Stimulated activated CD4-positive, alpha-beta T cell treated with anti-CD3 and anti-CD28 coated beads, TNF-alpha, amount 100 ng/mL, for 4 hours (primary cell): ENCODE measurements at regions not wholly inside any gene's neighbourhood (a gene's known extent, or its start where the extent isn't known, plus 50 kb on each side); places are given as distances from the start of the nearest gene placed in this dataset.
"Not testable (repeated sequence)": the region's sequence is repeated elsewhere in the genome, so short reads cannot be mapped to it uniquely, and the experiment has no call there.

ENCODE experiments used
- DNase-seq, 3 experiments: peaks; one replicate each; pipeline ENCODE4 v3.0.0-alpha.2; 2020; ENCODE audit warnings: low read depth in 3 of 3

- DNase-seq = no peak
These were observed 940.7 kb downstream of the CDH18 start for GRCh38 chr5:19047277-19047676.

- no peak for DNase-seq
These were observed 939.3 kb downstream of the CDH18 start for GRCh38 chr5:19048726-19049125.

- no peak for DNase-seq
These were observed 929.8 kb downstream of the CDH18 start for GRCh38 chr5:19058216-19058615.

GRCh38 chr5:19064094-19064493 lies 923.9 kb downstream of the CDH18 start:
- no peak for DNase-seq

- no peak for DNase-seq
These were observed 920.3 kb downstream of the CDH18 start for GRCh38 chr5:19067741-19068140.

GRCh38 chr5:19098434-19098833 lies 889.6 kb downstream of the CDH18 start:
- no peak for DNase-seq

GRCh38 chr5:19099195-19099594 lies 888.8 kb downstream of the CDH18 start:
- DNase-seq = no peak

- no peak for DNase-seq
These were observed 883.1 kb downstream of the CDH18 start for GRCh38 chr5:19104948-19105347.

- DNase-seq = no peak
These were observed 865.1 kb downstream of the CDH18 start for GRCh38 chr5:19122923-19123322.

GRCh38 chr5:19125956-19126713 lies 861.9 kb downstream of the CDH18 start:
- DNase-seq = no peak

- no peak for DNase-seq
These were observed 847.7 kb downstream of the CDH18 start for GRCh38 chr5:19140276-19140675.

- DNase-seq = not testable (repeated sequence)
These were observed 846.0 kb downstream of the CDH18 start for GRCh38 chr5:19141937-19142524.

- not testable (repeated sequence) for DNase-seq
These were observed 845.1 kb downstream of the CDH18 start for GRCh38 chr5:19142713-19143414.

- DNase-seq = no peak
These were observed 844.1 kb downstream of the CDH18 start for GRCh38 chr5:19143935-19144334.

GRCh38 chr5:19169426-19169825 lies 818.6 kb downstream of the CDH18 start:
- DNase-seq = no peak

GRCh38 chr5:19172926-19173470 lies 815.0 kb downstream of the CDH18 start:
- DNase-seq = no peak

- DNase-seq = no peak
These were observed 812.0 kb downstream of the CDH18 start for GRCh38 chr5:19175776-19176570.

- no peak for DNase-seq
These were observed 808.4 kb downstream of the CDH18 start for GRCh38 chr5:19179571-19179970.

- no peak for DNase-seq
These were observed 798.8 kb downstream of the CDH18 start for GRCh38 chr5:19189176-19189575.

GRCh38 chr5:19193631-19194030 lies 794.4 kb downstream of the CDH18 start:
- DNase-seq = no peak

GRCh38 chr5:19196631-19197030 lies 791.4 kb downstream of the CDH18 start:
- no peak for DNase-seq

GRCh38 chr5:19200251-19200650 lies 787.7 kb downstream of the CDH18 start:
- DNase-seq = no peak
